ENCODE measurements at regions not wholly inside any gene's neighbourhood (a gene's known extent, or its start where the extent isn't known, plus 50 kb on each side); places are given as distances from the start of the nearest gene placed in this dataset.

DNA sequence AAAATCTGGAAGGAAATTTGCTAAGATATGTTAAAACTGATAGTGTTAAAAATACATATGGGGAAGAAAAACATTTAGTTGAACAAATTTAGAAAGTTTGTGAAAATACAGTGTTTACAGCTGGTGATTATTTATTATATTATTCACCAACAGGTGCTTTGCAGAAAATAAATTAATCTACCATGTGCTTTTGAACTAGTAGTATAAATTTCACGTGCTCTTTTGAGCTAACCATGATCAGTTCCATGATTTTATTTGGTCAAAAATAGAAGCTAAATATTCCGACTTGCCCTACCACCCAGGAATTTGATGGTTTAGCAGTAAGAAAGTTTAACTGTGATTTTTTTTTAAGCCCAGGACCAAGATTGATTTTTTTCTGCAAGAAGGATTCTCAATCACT is 113.3 kb downstream of the SPRY2 start:
- Histone ChIP-seq H3K27ac (ENCODE audit: low read length) (no peak overlapping the region), H3K36me3 (ENCODE audit: control insufficient read depth, low read depth, low read length) (no peaks in the 10 kb centered on the region), H3K27me3 (ENCODE audit: control insufficient read depth, insufficient read depth, low read length) (no peaks in the 10 kb centered on the region), H3K9ac (ENCODE audit: low read length) (no peak overlapping the region), H3K4me1 (ENCODE audit: control insufficient read depth, low read depth, low read length) (no peaks in the 10 kb centered on the region), H3K4me3 (ENCODE audit: low read length) (no peak overlapping the region), H3K9me3 (ENCODE audit: control insufficient read depth, low read depth, low read length) (no peaks in the 10 kb centered on the region)

GRCh38 chr13:80226645-80227044 is 114.3 kb downstream of the SPRY2 start:
- H3K27me3 ChIP-seq (ENCODE audit: control insufficient read depth, insufficient read depth, low read length), result no peaks in the 10 kb centered on the region
- no peaks in the 10 kb centered on the region for H3K9me3 ChIP-seq (ENCODE audit: control insufficient read depth, low read depth, low read length)
- no peak overlapping the region for H3K9ac ChIP-seq (ENCODE audit: low read length)
- no peaks in the 10 kb centered on the region for H3K36me3 ChIP-seq (ENCODE audit: control insufficient read depth, low read depth, low read length)
- no peak overlapping the region for H3K4me3 ChIP-seq (ENCODE audit: low read length)
- H3K4me1 ChIP-seq (ENCODE audit: control insufficient read depth, low read depth, low read length), result no peaks in the 10 kb centered on the region
- no peak overlapping the region for H3K27ac ChIP-seq (ENCODE audit: low read length)

DNA sequence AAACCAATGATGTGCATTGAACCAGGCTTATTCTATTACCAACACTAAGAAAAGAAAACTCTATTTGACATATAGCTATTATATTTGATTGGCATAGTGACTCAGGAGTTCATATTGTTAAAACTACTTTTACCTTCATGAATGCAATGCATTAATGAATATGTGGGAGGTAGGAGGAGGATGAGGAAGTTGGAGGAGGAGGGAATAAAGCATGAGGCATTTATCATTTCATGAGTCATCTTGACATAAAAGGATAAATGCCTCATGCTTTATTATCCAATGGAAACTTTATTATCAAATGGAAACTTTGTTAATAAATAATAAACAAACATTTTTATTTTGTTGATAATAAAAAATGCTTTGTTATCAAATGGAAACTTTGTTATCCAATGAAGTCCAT is 116.5 kb downstream of the SPRY2 start:
- no peaks in the 10 kb centered on the region for H3K4me1 ChIP-seq (ENCODE audit: control insufficient read depth, low read depth, low read length)
- H3K27ac ChIP-seq (ENCODE audit: low read length), result no peak overlapping the region
- no peak overlapping the region for H3K4me3 ChIP-seq (ENCODE audit: low read length)
- H3K36me3 ChIP-seq (ENCODE audit: control insufficient read depth, low read depth, low read length), result no peaks in the 10 kb centered on the region
- no peaks in the 10 kb centered on the region for H3K27me3 ChIP-seq (ENCODE audit: control insufficient read depth, insufficient read depth, low read length)
- H3K9me3 ChIP-seq (ENCODE audit: control insufficient read depth, low read depth, low read length), result no peaks in the 10 kb centered on the region
- H3K9ac ChIP-seq (ENCODE audit: low read length), result no peak overlapping the region

DNA sequence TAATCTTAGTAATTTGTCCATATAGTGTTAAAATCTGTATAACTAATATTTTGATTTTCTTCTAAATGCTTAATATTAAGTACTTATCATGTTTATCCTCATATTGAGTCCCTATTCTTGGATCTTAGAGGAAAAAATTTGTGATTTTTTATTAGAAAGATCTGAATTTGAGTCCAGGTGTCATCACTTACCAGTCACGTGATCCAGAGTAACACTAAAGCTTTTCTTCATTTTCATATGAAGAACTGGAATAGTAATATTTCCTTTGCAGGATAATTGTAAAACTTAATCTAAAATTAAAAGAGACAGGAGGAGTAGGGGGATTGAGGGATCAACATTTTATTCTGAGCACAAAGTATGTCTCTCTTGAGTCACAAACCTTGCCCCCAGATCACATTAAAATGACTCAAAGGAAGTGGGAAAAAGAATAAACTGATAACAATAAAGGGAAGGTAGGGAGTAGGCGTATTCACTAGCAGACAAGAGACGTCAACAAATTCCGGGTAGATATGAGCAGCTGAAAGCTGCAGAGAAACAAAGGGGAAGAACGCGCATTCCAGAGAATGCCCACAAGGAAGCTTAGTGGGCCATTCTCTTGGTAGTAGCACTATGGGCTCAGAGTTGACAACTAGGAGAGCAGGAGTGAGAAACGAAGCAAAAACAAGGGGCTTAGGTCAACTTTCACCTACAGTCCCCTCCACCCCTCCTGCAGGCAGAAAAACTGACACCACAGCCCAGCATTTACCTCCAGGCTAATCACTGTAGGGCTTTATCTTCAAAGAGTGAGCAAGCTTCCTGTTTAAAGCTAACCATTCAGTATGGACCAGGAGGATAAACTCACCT is 123.1 kb downstream of the SPRY2 start:
- H3K4me3 ChIP-seq (ENCODE audit: low read length), result no peak overlapping the region
- no peak overlapping the region for H3K9ac ChIP-seq (ENCODE audit: low read length)
- H3K27ac ChIP-seq (ENCODE audit: low read length), result no peak overlapping the region
- H3K9me3 ChIP-seq (ENCODE audit: control insufficient read depth, low read depth, low read length), result no peaks in the 10 kb centered on the region
- no peaks in the 10 kb centered on the region for H3K36me3 ChIP-seq (ENCODE audit: control insufficient read depth, low read depth, low read length)
- peaks cover 23% of the 10 kb centered on the region for H3K4me1 ChIP-seq (ENCODE audit: control insufficient read depth, low read depth, low read length)
- H3K27me3 ChIP-seq (ENCODE audit: control insufficient read depth, insufficient read depth, low read length), result no peaks in the 10 kb centered on the region

DNA sequence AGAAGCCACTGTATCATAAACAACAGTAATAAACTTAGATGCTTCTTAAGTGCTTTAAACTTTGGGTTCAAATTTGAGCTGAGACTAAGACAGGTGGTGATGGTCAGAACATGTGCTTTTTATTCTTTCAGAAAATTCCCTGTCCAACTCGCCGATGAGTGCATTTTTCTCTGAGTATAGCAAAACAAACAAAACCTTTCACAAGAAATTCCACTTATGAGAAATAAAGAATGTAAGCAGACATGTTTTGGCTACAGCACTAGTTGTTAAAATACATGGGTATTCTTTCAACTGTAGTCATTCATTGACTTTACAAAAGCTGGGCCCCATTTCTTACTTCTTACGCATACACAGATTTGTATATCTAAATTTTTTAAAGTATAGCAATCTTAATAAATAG is 125.6 kb downstream of the SPRY2 start:
- no peak overlapping the region for H3K9ac ChIP-seq (ENCODE audit: low read length)
- no peak overlapping the region for H3K27ac ChIP-seq (ENCODE audit: low read length)
- H3K36me3 ChIP-seq (ENCODE audit: control insufficient read depth, low read depth, low read length), result no peaks in the 10 kb centered on the region
- H3K9me3 ChIP-seq (ENCODE audit: control insufficient read depth, low read depth, low read length), result no peaks in the 10 kb centered on the region
- no peak overlapping the region for H3K4me3 ChIP-seq (ENCODE audit: low read length)
- H3K27me3 ChIP-seq (ENCODE audit: control insufficient read depth, insufficient read depth, low read length), result no peaks in the 10 kb centered on the region
- H3K4me1 ChIP-seq (ENCODE audit: control insufficient read depth, low read depth, low read length), result peaks cover 23% of the 10 kb centered on the region

DNA sequence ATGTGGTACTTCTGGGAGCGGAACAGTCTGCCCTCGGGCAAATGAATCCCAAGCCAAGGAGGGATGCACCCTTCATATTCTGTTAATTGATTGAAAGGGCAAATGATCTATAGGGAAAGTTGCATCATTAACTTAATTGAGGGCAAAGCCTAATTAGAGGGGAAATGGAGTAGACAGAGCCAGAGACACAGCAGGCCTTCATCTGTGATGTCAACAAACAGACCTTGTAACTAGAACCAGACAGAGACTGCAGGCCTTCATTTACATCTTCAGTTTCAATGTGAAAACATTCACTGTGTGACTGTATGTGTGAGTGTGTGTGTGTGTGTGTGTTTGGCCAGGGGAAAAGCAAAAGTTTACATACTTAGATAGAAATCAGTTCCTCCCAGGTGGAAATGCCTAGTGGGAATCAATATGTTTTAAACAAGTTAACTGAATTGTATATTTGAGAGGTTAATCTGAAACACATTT is 126.4 kb downstream of the SPRY2 start:
- H3K4me3 ChIP-seq (ENCODE audit: low read length), result no peak overlapping the region
- no peak overlapping the region for H3K9ac ChIP-seq (ENCODE audit: low read length)
- H3K36me3 ChIP-seq (ENCODE audit: control insufficient read depth, low read depth, low read length), result no peaks in the 10 kb centered on the region
- H3K9me3 ChIP-seq (ENCODE audit: control insufficient read depth, low read depth, low read length), result no peaks in the 10 kb centered on the region
- no peaks in the 10 kb centered on the region for H3K27me3 ChIP-seq (ENCODE audit: control insufficient read depth, insufficient read depth, low read length)
- H3K27ac ChIP-seq (ENCODE audit: low read length), result no peak overlapping the region
- H3K4me1 ChIP-seq (ENCODE audit: control insufficient read depth, low read depth, low read length), result peaks cover 23% of the 10 kb centered on the region

DNA sequence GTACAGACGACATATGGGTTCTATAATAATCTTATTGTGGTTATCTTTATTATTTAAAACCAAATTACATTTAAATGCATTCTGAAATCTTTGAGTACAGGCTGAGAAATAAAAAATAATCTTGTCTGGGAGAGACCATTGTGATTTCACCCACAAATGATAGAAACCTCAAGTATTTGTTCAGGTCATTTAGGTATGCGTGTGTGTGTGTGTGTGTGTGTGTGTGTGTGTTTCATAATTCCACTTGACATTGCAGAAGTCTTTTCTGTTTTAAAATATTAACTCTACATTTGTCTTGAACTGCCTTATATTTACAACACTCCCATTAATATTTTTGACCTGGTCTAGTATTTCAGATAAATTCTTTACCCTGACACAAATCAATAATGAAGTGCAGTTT is 126.9 kb downstream of the SPRY2 start:
- H3K27ac ChIP-seq (ENCODE audit: low read length), result no peak overlapping the region

DNA sequence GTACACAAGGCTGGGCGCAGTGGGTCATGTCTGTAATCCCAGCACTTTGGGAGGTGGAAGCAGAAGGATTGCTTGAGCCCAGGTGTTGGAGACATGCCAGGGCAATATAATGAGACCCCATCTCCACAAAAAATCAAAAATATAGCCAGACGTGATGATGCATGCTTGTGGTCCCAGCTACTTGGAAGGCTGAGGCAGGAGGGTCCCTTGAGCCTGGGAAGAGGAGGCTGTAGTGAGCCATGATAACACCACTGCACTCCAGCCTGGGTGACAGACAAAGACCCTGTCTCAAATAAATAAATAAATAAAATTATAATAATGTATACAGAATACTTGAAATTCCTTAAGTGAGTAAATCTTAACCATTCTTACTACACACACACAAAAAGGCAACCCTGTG is 127.7 kb downstream of the SPRY2 start:
- Histone ChIP-seq H3K9me3 (ENCODE audit: control insufficient read depth, low read depth, low read length) (no peaks in the 10 kb centered on the region), H3K27me3 (ENCODE audit: control insufficient read depth, insufficient read depth, low read length) (no peaks in the 10 kb centered on the region), H3K36me3 (ENCODE audit: control insufficient read depth, low read depth, low read length) (no peaks in the 10 kb centered on the region), H3K27ac (ENCODE audit: low read length) (no peak overlapping the region), H3K4me3 (ENCODE audit: low read length) (no peak overlapping the region), H3K9ac (ENCODE audit: low read length) (no peak overlapping the region), H3K4me1 (ENCODE audit: control insufficient read depth, low read depth, low read length) (peaks cover 21% of the 10 kb centered on the region)

More for the DNA sequence above, 126.9 kb downstream of the SPRY2 start:
- Histone ChIP-seq H3K4me1 (ENCODE audit: control insufficient read depth, low read depth, low read length) (peaks cover 23% of the 10 kb centered on the region), H3K9ac (ENCODE audit: low read length) (no peak overlapping the region), H3K36me3 (ENCODE audit: control insufficient read depth, low read depth, low read length) (no peaks in the 10 kb centered on the region), H3K4me3 (ENCODE audit: low read length) (no peak overlapping the region), H3K9me3 (ENCODE audit: control insufficient read depth, low read depth, low read length) (no peaks in the 10 kb centered on the region), H3K27me3 (ENCODE audit: control insufficient read depth, insufficient read depth, low read length) (no peaks in the 10 kb centered on the region)

- H3K9ac ChIP-seq (ENCODE audit: low read length), result no peak overlapping the region
- no peaks in the 10 kb centered on the region for H3K36me3 ChIP-seq (ENCODE audit: control insufficient read depth, low read depth, low read length)
- no peaks in the 10 kb centered on the region for H3K9me3 ChIP-seq (ENCODE audit: control insufficient read depth, low read depth, low read length)
- H3K4me3 ChIP-seq (ENCODE audit: low read length), result no peak overlapping the region
- peaks cover 12% of the 10 kb centered on the region for H3K4me1 ChIP-seq (ENCODE audit: control insufficient read depth, low read depth, low read length)
- no peak overlapping the region for H3K27ac ChIP-seq (ENCODE audit: low read length)
- H3K27me3 ChIP-seq (ENCODE audit: control insufficient read depth, insufficient read depth, low read length), result no peaks in the 10 kb centered on the region
Measured at GRCh38 chr13:80211566-80211965, 129.4 kb downstream of the SPRY2 start.

- Histone ChIP-seq H3K36me3 (ENCODE audit: control insufficient read depth, low read depth, low read length) (no peaks in the 10 kb centered on the region), H3K9ac (ENCODE audit: low read length) (no peak overlapping the region), H3K9me3 (ENCODE audit: control insufficient read depth, low read depth, low read length) (no peaks in the 10 kb centered on the region), H3K4me3 (ENCODE audit: low read length) (no peak overlapping the region), H3K4me1 (ENCODE audit: control insufficient read depth, low read depth, low read length) (no peaks in the 10 kb centered on the region), H3K27me3 (ENCODE audit: control insufficient read depth, insufficient read depth, low read length) (no peaks in the 10 kb centered on the region), H3K27ac (ENCODE audit: low read length) (no peak overlapping the region)
Measured at GRCh38 chr13:80204642-80205041, 136.3 kb downstream of the SPRY2 start.

- H3K9me3 ChIP-seq (ENCODE audit: control insufficient read depth, low read depth, low read length), result no peaks in the 10 kb centered on the region
Measured at GRCh38 chr13:80203496-80203895, 137.4 kb downstream of the SPRY2 start.

More at GRCh38 chr13:80203496-80203895, 137.4 kb downstream of the SPRY2 start:
- no peak overlapping the region for H3K4me3 ChIP-seq (ENCODE audit: low read length)
- no peaks in the 10 kb centered on the region for H3K36me3 ChIP-seq (ENCODE audit: control insufficient read depth, low read depth, low read length)
- no peak overlapping the region for H3K27ac ChIP-seq (ENCODE audit: low read length)
- H3K9ac ChIP-seq (ENCODE audit: low read length), result no peak overlapping the region
- H3K4me1 ChIP-seq (ENCODE audit: control insufficient read depth, low read depth, low read length), result no peaks in the 10 kb centered on the region
- no peaks in the 10 kb centered on the region for H3K27me3 ChIP-seq (ENCODE audit: control insufficient read depth, insufficient read depth, low read length)
